Keratinocyte (primary cell): ENCODE measurements at regions not wholly inside any gene's neighbourhood (a gene's known extent, or its start where the extent isn't known, plus 50 kb on each side); places are given as distances from the start of the nearest gene placed in this dataset.

Experiments used
- DNase-seq: peaks from one replicate; pipeline ENCODE4 v3.0.0-alpha.2; 2011; ENCODE audit warnings: low read depth, missing footprints, low spot score
- FAIRE-seq: peaks from 2 replicates; lab custom pipeline; 2011; peaks lifted over from hg19 to GRCh38; lab: Jason Lieb, UNC
- H2AFZ ChIP-seq: 2 replicates; pipeline ENCODE4 v1.6.0; 2012; ENCODE audit warnings: low read length, control low read depth, inconsistent platforms; ENCODE audit not compliant: control insufficient read depth
- H3K27ac ChIP-seq: 2 replicates; pipeline ENCODE4 v1.5.1; 2011; ENCODE audit warnings: low read length; ENCODE audit not compliant: control insufficient read depth, insufficient read depth
- H3K27me3 ChIP-seq: 3 replicates; pipeline ENCODE4 v1.6.0; 2011; ENCODE audit warnings: low read length; ENCODE audit not compliant: control insufficient read depth, insufficient read depth; ENCODE audit errors: extremely low read depth
- H3K36me3 ChIP-seq, 2 experiments: 2 replicates in 1 of 2; 3 replicates in 1 of 2; pipeline ENCODE4 v1.5.1; 2011; ENCODE audit warnings: low read length in 2 of 2, mild to moderate bottlenecking in 1 of 2; ENCODE audit not compliant: control insufficient read depth in 2 of 2, insufficient read depth in 2 of 2; ENCODE audit errors: extremely low read depth in 1 of 2
- H3K4me1 ChIP-seq: 3 replicates; pipeline ENCODE4 v1.5.1; 2011; ENCODE audit warnings: low read length; ENCODE audit not compliant: control insufficient read depth, insufficient read depth; ENCODE audit errors: extremely low read depth
- H3K4me2 ChIP-seq: 3 replicates; pipeline ENCODE4 v1.6.0; 2011; ENCODE audit warnings: low read depth, low read length; ENCODE audit not compliant: control insufficient read depth, insufficient read depth; ENCODE audit errors: extremely low read depth
- H3K4me3 ChIP-seq, 3 experiments: fragments of 200-600 bp in 1 of 3; sonication (generic) in 1 of 3; 2 replicates in 2 of 3; 3 replicates in 1 of 3; pipeline ENCODE4 v1.5.1; 2011 to 2016; ENCODE audit warnings: low read length in 3 of 3, mild to moderate bottlenecking in 3 of 3, control low read depth in 2 of 3, inconsistent platforms in 1 of 3, low read depth in 1 of 3, mixed read lengths in 1 of 3, mixed run types in 1 of 3, moderate library complexity in 1 of 3; ENCODE audit not compliant: control insufficient read depth in 2 of 3, insufficient read depth in 2 of 3; ENCODE audit errors: extremely low read depth in 1 of 3
- H3K79me2 ChIP-seq: 2 replicates; pipeline ENCODE4 v1.6.0; 2012; ENCODE audit warnings: low read length; ENCODE audit not compliant: control insufficient read depth, insufficient read depth
- H3K9ac ChIP-seq: 3 replicates; pipeline ENCODE4 v1.6.0; 2011; ENCODE audit warnings: low read length; ENCODE audit not compliant: control insufficient read depth, insufficient read depth; ENCODE audit errors: extremely low read depth
- H3K9me1 ChIP-seq: 3 replicates; pipeline ENCODE4 v1.6.0; 2011; ENCODE audit warnings: low read length; ENCODE audit not compliant: control insufficient read depth, insufficient read depth; ENCODE audit errors: extremely low read depth
- H3K9me3 ChIP-seq: 2 replicates; pipeline ENCODE4 v1.5.1; 2012; ENCODE audit warnings: low read depth, low read length; ENCODE audit not compliant: control insufficient read depth
- H4K20me1 ChIP-seq: 3 replicates; pipeline ENCODE4 v1.6.0; 2011; ENCODE audit warnings: low read length; ENCODE audit not compliant: control insufficient read depth, insufficient read depth; ENCODE audit errors: extremely low read depth
- EZH2 ChIP-seq: IDR thresholded peaks from one replicate; pipeline ENCODE4 v1.6.1; 2012; ENCODE audit warnings: inconsistent platforms, mild to moderate bottlenecking, low read length, moderate library complexity
- dilution Hi-C: fragments of 300-500 bp; cut with MboI; formaldehyde crosslinking; loops from one replicate; pipeline ENCODE4 v1.7.0; 2020; ENCODE audit warnings: low sequenced_read_pairs; ENCODE audit not compliant: extremely low pct_ligation_motif_present
- TF ChIP-seq, protein P1 (sequence below), 3 experiments: IDR thresholded peaks in 1 of 3; conservative IDR thresholded peaks in 1 of 3; optimal IDR thresholded peaks in 1 of 3; 2 replicates in 2 of 3; 3 replicates in 1 of 3; pipeline versions ENCODE3 to v1.5.1; 2011; ENCODE audit warnings: low read length in 3 of 3, mild to moderate bottlenecking in 3 of 3, moderate library complexity in 2 of 3, control low read depth in 1 of 3, inconsistent platforms in 1 of 3; ENCODE audit not compliant: insufficient read depth in 2 of 3; ENCODE audit errors: extremely low read depth in 1 of 3

DNA sequence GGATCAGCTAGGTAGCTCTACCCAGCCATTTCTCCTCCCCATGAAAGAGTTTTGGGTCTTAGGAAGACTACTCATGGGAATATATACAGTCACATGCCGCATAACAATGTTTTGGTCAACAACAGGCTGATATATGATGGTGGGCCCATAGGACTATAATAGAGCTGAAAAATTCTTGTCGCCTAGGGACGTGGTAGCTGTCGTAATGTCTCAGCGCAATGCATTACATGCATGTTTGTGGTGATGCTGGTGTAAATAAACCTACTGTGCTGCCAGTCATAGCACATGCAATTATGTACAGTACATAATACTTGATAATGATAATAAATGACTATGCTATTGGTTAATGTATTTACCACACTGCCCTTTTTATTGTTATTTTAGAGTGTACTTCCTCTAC is 78.2 kb upstream of the DLX6 start:
- no peak overlapping the region for H3K9ac ChIP-seq
- no peak overlapping the region for H2AFZ ChIP-seq
- H3K27me3 ChIP-seq: no peaks in the 10 kb centered on the region
- TF ChIP-seq, protein P1, sequence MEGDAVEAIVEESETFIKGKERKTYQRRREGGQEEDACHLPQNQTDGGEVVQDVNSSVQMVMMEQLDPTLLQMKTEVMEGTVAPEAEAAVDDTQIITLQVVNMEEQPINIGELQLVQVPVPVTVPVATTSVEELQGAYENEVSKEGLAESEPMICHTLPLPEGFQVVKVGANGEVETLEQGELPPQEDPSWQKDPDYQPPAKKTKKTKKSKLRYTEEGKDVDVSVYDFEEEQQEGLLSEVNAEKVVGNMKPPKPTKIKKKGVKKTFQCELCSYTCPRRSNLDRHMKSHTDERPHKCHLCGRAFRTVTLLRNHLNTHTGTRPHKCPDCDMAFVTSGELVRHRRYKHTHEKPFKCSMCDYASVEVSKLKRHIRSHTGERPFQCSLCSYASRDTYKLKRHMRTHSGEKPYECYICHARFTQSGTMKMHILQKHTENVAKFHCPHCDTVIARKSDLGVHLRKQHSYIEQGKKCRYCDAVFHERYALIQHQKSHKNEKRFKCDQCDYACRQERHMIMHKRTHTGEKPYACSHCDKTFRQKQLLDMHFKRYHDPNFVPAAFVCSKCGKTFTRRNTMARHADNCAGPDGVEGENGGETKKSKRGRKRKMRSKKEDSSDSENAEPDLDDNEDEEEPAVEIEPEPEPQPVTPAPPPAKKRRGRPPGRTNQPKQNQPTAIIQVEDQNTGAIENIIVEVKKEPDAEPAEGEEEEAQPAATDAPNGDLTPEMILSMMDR (optimal IDR thresholded peaks at IDR 0.05 in 1 of 3, IDR thresholded peaks at IDR 0.05 in 1 of 3, conservative IDR thresholded peaks at IDR 0.05 in 1 of 3; ENCODE audit: extremely low read depth in 1 of 3, insufficient read depth in 2 of 3, low read length in 3 of 3): no peak
- TF ChIP-seq EZH2: no peak
- H4K20me1 ChIP-seq: no peaks in the 10 kb centered on the region
- FAIRE-seq: no peak
- no peak for DNase-seq
- peaks cover under 1% of the 10 kb centered on the region for H3K4me1 ChIP-seq
- dilution Hi-C loops: no loop called here
- H3K27ac ChIP-seq: no peak overlapping the region
- no peaks in the 10 kb centered on the region for H3K36me3 ChIP-seq
- H3K4me2 ChIP-seq: no peak overlapping the region
- H3K4me3 ChIP-seq: no peak overlapping the region
- no peaks in the 10 kb centered on the region for H3K9me3 ChIP-seq
- no peaks in the 10 kb centered on the region for H3K79me2 ChIP-seq
- H3K9me1 ChIP-seq: no peaks in the 10 kb centered on the region

DNA sequence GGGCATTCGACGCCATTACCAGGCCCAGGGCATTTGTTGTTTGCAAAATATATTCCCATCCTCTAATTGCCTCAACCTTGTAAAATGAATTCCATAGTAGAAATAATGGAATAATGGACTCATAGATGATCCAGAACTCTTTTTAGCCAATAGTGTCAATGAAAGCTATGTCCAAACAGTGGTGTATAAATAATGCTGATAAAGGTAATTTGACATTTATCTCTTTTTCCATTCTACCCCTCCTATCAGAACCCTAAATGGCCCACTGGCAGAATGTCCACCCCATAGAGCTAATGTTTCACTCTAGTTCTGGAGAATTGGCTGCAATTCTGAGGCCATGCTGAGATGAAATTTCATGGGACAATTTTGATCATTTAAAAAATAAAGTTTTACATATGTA is 76.4 kb upstream of the DLX6 start:
- Histone ChIP-seq H3K27me3 (no peaks in the 10 kb centered on the region), H3K9ac (no peak overlapping the region), H3K4me1 (no peaks in the 10 kb centered on the region), H2AFZ (no peak overlapping the region), H4K20me1 (no peaks in the 10 kb centered on the region), H3K4me3 (no peak overlapping the region), H3K9me3 (no peaks in the 10 kb centered on the region), H3K27ac (no peak overlapping the region), H3K4me2 (no peak overlapping the region), H3K9me1 (no peaks in the 10 kb centered on the region), H3K79me2 (no peaks in the 10 kb centered on the region), H3K36me3 (no peaks in the 10 kb centered on the region)
- dilution Hi-C loops: no loop called here
- FAIRE-seq (no peak), DNase-seq (no peak)
- no peak for TF ChIP-seq EZH2
- TF ChIP-seq, protein P1 (optimal IDR thresholded peaks at IDR 0.05 in 1 of 3, IDR thresholded peaks at IDR 0.05 in 1 of 3, conservative IDR thresholded peaks at IDR 0.05 in 1 of 3; ENCODE audit: extremely low read depth in 1 of 3, insufficient read depth in 2 of 3, low read length in 3 of 3): no peak
